NCI-H226 (cell line): ENCODE measurements at regions not wholly inside any gene's neighbourhood (a gene's known extent, or its start where the extent isn't known, plus 50 kb on each side); places are given as distances from the start of the nearest gene placed in this dataset.

Experiments used
- DNase-seq: peaks from one replicate; pipeline ENCODE4 v3.0.0-alpha.2; 2015

- no peak for DNase-seq
These were observed 124.8 kb upstream of the SIX2 start for GRCh38 chr2:45134014-45134413.

- DNase-seq = no peak
These were observed 123.3 kb upstream of the SIX2 start for GRCh38 chr2:45132551-45132950.

- no peak for DNase-seq
These were observed 122.3 kb upstream of the SIX2 start for GRCh38 chr2:45131587-45131986.

GRCh38 chr2:45130736-45131135 is 121.5 kb upstream of the SIX2 start:
- no peak for DNase-seq

- peak; percentile 97 for DNase-seq
These were observed 119.3 kb upstream of the SIX2 start for GRCh38 chr2:45128580-45128997.

- DNase-seq = no peak
These were observed 118.6 kb upstream of the SIX2 start for GRCh38 chr2:45127891-45128290.

- DNase-seq = no peak
These were observed 118.1 kb upstream of the SIX2 start for GRCh38 chr2:45127321-45127720.

- DNase-seq = no peak
These were observed 116.0 kb upstream of the SIX2 start for GRCh38 chr2:45125232-45125631.

- DNase-seq = no peak
These were observed 115.2 kb upstream of the SIX2 start for GRCh38 chr2:45124456-45124855.

- no peak for DNase-seq
These were observed 114.4 kb upstream of the SIX2 start for GRCh38 chr2:45123521-45124191.

- DNase-seq = no peak
These were observed 113.8 kb upstream of the SIX2 start for GRCh38 chr2:45123065-45123464.

GRCh38 chr2:45121236-45121927 is 112.1 kb upstream of the SIX2 start:
- peak; percentile 62 for DNase-seq

GRCh38 chr2:45120546-45120945 is 111.3 kb upstream of the SIX2 start:
- no peak for DNase-seq

GRCh38 chr2:45119855-45120254 is 110.6 kb upstream of the SIX2 start:
- peak; percentile 97 for DNase-seq

- DNase-seq = peak; percentile 84
These were observed 109.8 kb upstream of the SIX2 start for GRCh38 chr2:45119038-45119437.

GRCh38 chr2:45117383-45117782 is 108.1 kb upstream of the SIX2 start:
- DNase-seq = no peak

- DNase-seq = no peak
These were observed 105.9 kb upstream of the SIX2 start for GRCh38 chr2:45115181-45115580.

- DNase-seq = no peak
These were observed 105.1 kb upstream of the SIX2 start for GRCh38 chr2:45114221-45114955.

- DNase-seq = no peak
These were observed 103.5 kb upstream of the SIX2 start for GRCh38 chr2:45112750-45113149.

- DNase-seq = no peak
These were observed 95.9 kb upstream of the SIX2 start for GRCh38 chr2:45105050-45105582.

GRCh38 chr2:45104429-45104828 is 95.2 kb upstream of the SIX2 start:
- DNase-seq = no peak

GRCh38 chr2:45103351-45104345 is 94.4 kb upstream of the SIX2 start:
- no peak for DNase-seq
